H1 (cell line): ENCODE measurements at regions not wholly inside any gene's neighbourhood (a gene's known extent, or its start where the extent isn't known, plus 50 kb on each side); places are given as distances from the start of the nearest gene placed in this dataset.

ENCODE experiments used
- KDM1A ChIP-seq: fragments of 200-600, 300-600 bp; sonication (generic); IDR thresholded peaks from 2 replicates; pipeline ENCODE4 v1.7.1; 2016; ENCODE audit warnings: mild to moderate bottlenecking, low read length, borderline replicate concordance
- TAF7 ChIP-seq: optimal IDR thresholded peaks from 2 replicates; pipeline ENCODE3; 2011; ENCODE audit warnings: low read depth, mild to moderate bottlenecking, inconsistent platforms, low read length, moderate library complexity, borderline replicate concordance

GRCh38 chr1:177770096-177770495 lies 199.8 kb downstream of the SEC16B start (continued):
- TF ChIP-seq TAF7 (no peak), KDM1A (no peak)
